Astrocyte of the spinal cord (primary cell): ENCODE measurements at regions not wholly inside any gene's neighbourhood (a gene's known extent, or its start where the extent isn't known, plus 50 kb on each side); places are given as distances from the start of the nearest gene placed in this dataset.
"Not testable (repeated sequence)": the region's sequence is repeated elsewhere in the genome, so short reads cannot be mapped to it uniquely, and the experiment has no call there.

Experiments
- DNase-seq: peaks from one replicate; pipeline ENCODE4 v3.0.0; 2011; ENCODE audit warnings: low read depth, low spot score
- H3K4me3 ChIP-seq: 2 replicates; pipeline ENCODE4 v1.5.1; 2011; ENCODE audit warnings: low read depth, mild to moderate bottlenecking, low read length, moderate library complexity
- CTCF ChIP-seq: IDR thresholded peaks from 2 replicates; pipeline ENCODE4 v1.5.1; 2012; ENCODE audit warnings: low read depth, mild to moderate bottlenecking, low read length, inconsistent platforms
- in situ Hi-C: cut with HindIII; loops from 2 replicates; pipeline ENCODE4 v1.10.0; 2017; ENCODE audit warnings: low sequenced_read_pairs

- DNase-seq: no peak
- TF ChIP-seq CTCF: no peak
- in situ Hi-C loops: no loop called here
- no peak overlapping the region for H3K4me3 ChIP-seq
Observed at GRCh38 chr5:100130307-100130706, 404.9 kb upstream of the FAM174A start.

- H3K4me3 ChIP-seq: no peak overlapping the region
- no peak for TF ChIP-seq CTCF
- in situ Hi-C loops: no loop called here
- no peak for DNase-seq
Observed at GRCh38 chr5:100119903-100120302, 415.3 kb upstream of the FAM174A start.

GRCh38 chr5:100110497-100110896, 424.7 kb upstream of the FAM174A start:
- no peak for DNase-seq
- no peak for TF ChIP-seq CTCF
- in situ Hi-C loops: no loop called here
- no peak overlapping the region for H3K4me3 ChIP-seq

GRCh38 chr5:100108883-100109282, 426.3 kb upstream of the FAM174A start:
- no peak for TF ChIP-seq CTCF
- in situ Hi-C loops: no loop called here

GRCh38 chr5:100103592-100104119, 431.5 kb upstream of the FAM174A start:
- DNase-seq: not testable (repeated sequence)

More at GRCh38 chr5:100108883-100109282, 426.3 kb upstream of the FAM174A start:
- no peak overlapping the region for H3K4me3 ChIP-seq
- DNase-seq: no peak

DNA sequence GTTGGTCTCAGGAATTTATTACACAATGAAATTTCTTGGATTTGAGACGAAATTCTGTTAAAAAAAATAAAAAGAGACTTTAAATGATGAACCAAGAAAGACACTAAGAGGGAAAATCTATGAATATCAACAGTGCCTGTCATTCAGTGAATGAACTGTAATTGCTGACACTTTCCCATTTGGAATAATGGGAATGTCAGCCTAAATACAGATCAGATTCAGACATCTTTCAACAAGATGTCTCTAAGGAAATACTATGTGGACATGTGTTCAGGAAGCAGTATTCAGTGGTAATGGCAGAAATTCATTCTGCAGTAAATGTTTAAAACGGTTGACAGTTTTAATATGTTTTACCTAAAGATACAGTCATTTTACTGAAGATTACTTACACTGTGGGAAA, 433.7 kb upstream of the FAM174A start:
- H3K4me3 ChIP-seq, in situ Hi-C loops, DNase-seq: not testable (repeated sequence)

More at GRCh38 chr5:100103592-100104119, 431.5 kb upstream of the FAM174A start:
- H3K4me3 ChIP-seq, in situ Hi-C loops: not testable (repeated sequence)

GRCh38 chr5:100096328-100096727, 438.8 kb upstream of the FAM174A start:
- in situ Hi-C loops, H3K4me3 ChIP-seq, DNase-seq: not testable (repeated sequence)

DNA sequence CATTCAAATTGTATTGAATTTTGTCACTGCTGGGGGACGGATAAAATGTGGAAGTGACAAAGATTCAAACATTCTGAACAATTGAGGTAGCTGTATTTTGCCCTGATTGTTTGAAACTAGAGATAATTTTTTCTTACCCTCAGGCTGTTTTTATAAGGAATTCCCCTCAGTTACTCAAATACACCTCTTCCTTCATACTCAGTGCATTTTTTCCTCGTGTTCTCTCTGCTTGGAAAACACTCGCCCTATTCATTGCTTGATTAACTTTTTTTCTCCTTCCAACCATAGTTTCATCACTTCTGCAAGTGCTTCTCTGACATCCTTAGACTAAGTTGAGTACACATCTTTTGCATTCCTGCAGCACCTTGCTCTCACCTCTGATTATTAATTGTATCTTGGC, 454.5 kb upstream of the FAM174A start:
- DNase-seq, H3K4me3 ChIP-seq, in situ Hi-C loops: not testable (repeated sequence)

GRCh38 chr5:100079163-100079562, 456.0 kb upstream of the FAM174A start:
- in situ Hi-C loops, DNase-seq, H3K4me3 ChIP-seq: not testable (repeated sequence)

GRCh38 chr5:100066020-100066419, 469.2 kb upstream of the FAM174A start:
- in situ Hi-C loops, DNase-seq: not testable (repeated sequence)

More at GRCh38 chr5:100066020-100066419, 469.2 kb upstream of the FAM174A start:
- not testable (repeated sequence) for H3K4me3 ChIP-seq
